H1 (cell line): ENCODE measurements at regions not wholly inside any gene's neighbourhood (a gene's known extent, or its start where the extent isn't known, plus 50 kb on each side); places are given as distances from the start of the nearest gene placed in this dataset.

Source experiments
- CTCF ChIA-PET: fragments of 300-600 bp; sonication (Branson Sonifier 250); formaldehyde crosslinking; loops from one replicate; lab custom pipeline; 2021; ENCODE audit not compliant: partially characterized antibody; lab: Charles Lee
- POLR2A ChIA-PET: fragments of 300-600 bp; sonication (Branson Sonifier 250); formaldehyde crosslinking; loops from one replicate; lab custom pipeline; 2021; ENCODE audit warnings: inconsistent platforms; ENCODE audit not compliant: partially characterized antibody; lab: Charles Lee
- DNase-seq, 2 experiments: peaks; one replicate each; pipeline versions ENCODE4 v3.0.0 to v3.0.0-alpha.2; 2010 to 2022; ENCODE audit warnings: low spot score in 2 of 2, low read depth in 1 of 2, mixed read lengths in 1 of 2
- FAIRE-seq: peaks from 2 replicates; lab custom pipeline; 2011; peaks lifted over from hg19 to GRCh38; lab: Jason Lieb, UNC
- H2AFZ ChIP-seq: 2 replicates; pipeline ENCODE4 v1.8.1; 2012; ENCODE audit warnings: low read length, inconsistent platforms
- H2AK5ac ChIP-seq: 2 replicates; pipeline ENCODE4 v1.6.1; 2013; ENCODE audit warnings: low read depth, low read length
- H2BK120ac ChIP-seq: replicated peaks from 2 replicates; pipeline ENCODE3; 2013; ENCODE audit warnings: low read depth, low read length, inconsistent platforms
- H2BK12ac ChIP-seq: 2 replicates; pipeline ENCODE4 v1.6.1; 2013; ENCODE audit warnings: low read depth, low read length
- H2BK15ac ChIP-seq: 2 replicates; pipeline ENCODE4 v1.6.1; 2013; ENCODE audit warnings: low read length
- H2BK20ac ChIP-seq: 2 replicates; pipeline ENCODE4 v1.6.1; 2013; ENCODE audit warnings: low read length
- H2BK5ac ChIP-seq: 2 replicates; pipeline ENCODE4 v1.6.1; 2013; ENCODE audit warnings: low read depth, low read length
- H3K14ac ChIP-seq: 2 replicates; pipeline ENCODE4 v1.6.1; 2013; ENCODE audit warnings: inconsistent platforms; ENCODE audit not compliant: insufficient read length
- H3K18ac ChIP-seq: 2 replicates; pipeline ENCODE4 v1.6.1; 2013; ENCODE audit warnings: low read length; ENCODE audit errors: extremely low read depth
- H3K23ac ChIP-seq: 2 replicates; pipeline ENCODE4 v1.6.1; 2013; ENCODE audit warnings: inconsistent platforms; ENCODE audit not compliant: insufficient read length
- H3K23me2 ChIP-seq: 2 replicates; pipeline ENCODE4 v1.6.1; 2013; ENCODE audit warnings: low read depth, low read length
- H3K27ac ChIP-seq: 2 replicates; pipeline ENCODE4 v1.6.1; 2011; ENCODE audit warnings: low read depth, low read length, inconsistent platforms
- H3K27me3 ChIP-seq, 4 experiments: replicated peaks in 1 of 4; 1 replicate in 1 of 4; 2 replicates in 3 of 4; pipeline versions ENCODE4 v1.6.1 to v1.8.1; 2011 to 2013; ENCODE audit warnings: low read length in 3 of 4, mild to moderate bottlenecking in 3 of 4, inconsistent platforms in 2 of 4, mixed read lengths in 2 of 4, moderate library complexity in 1 of 4; ENCODE audit not compliant: control insufficient read depth in 3 of 4, insufficient read depth in 3 of 4; ENCODE audit errors: extremely low read depth in 1 of 4
- H3K36me3 ChIP-seq, 4 experiments: 2 replicates each; pipeline versions ENCODE4 v1.6.1 to v1.8.1; 2011 to 2013; ENCODE audit warnings: mild to moderate bottlenecking in 4 of 4, low read length in 3 of 4, moderate library complexity in 2 of 4, control low read depth in 1 of 4, inconsistent platforms in 1 of 4; ENCODE audit not compliant: insufficient read depth in 4 of 4, control insufficient read depth in 2 of 4
- H3K4ac ChIP-seq: replicated peaks from 2 replicates; pipeline ENCODE3; 2013; ENCODE audit warnings: low read length, low read depth, mixed read lengths, inconsistent platforms; ENCODE audit not compliant: insufficient read length
- H3K4me1 ChIP-seq, 4 experiments: replicated peaks in 1 of 4; 1 replicate in 1 of 4; 2 replicates in 3 of 4; pipeline versions ENCODE4 v1.6.1 to v1.8.1; 2011 to 2013; ENCODE audit warnings: low read length in 3 of 4, inconsistent platforms in 2 of 4, mixed read lengths in 1 of 4; ENCODE audit not compliant: insufficient read depth in 4 of 4, control insufficient read depth in 3 of 4
- H3K4me2 ChIP-seq, 2 experiments: 2 replicates each; pipeline versions ENCODE4 v1.6.1 to v1.8.1; 2011 to 2013; ENCODE audit warnings: low read depth in 2 of 2, low read length in 2 of 2, control low read depth in 1 of 2, inconsistent platforms in 1 of 2, mild to moderate bottlenecking in 1 of 2; ENCODE audit not compliant: insufficient read depth in 1 of 2
- H3K4me3 ChIP-seq, 4 experiments: fragments of 200-600, 300-600 bp in 1 of 4; sonication (generic), shearing (Covaris generic), sonication (Bioruptor Twin) in 1 of 4; 2 replicates each; pipeline versions ENCODE4 v1.5.1 to v1.8.1; 2011 to 2016; ENCODE audit warnings: low read length in 4 of 4, low read depth in 3 of 4, control low read depth in 2 of 4, inconsistent platforms in 2 of 4, mild to moderate bottlenecking in 2 of 4, mixed read lengths in 1 of 4, moderate library complexity in 1 of 4; ENCODE audit not compliant: insufficient read depth in 2 of 4; ENCODE audit errors: extremely low read depth in 1 of 4
- H3K56ac ChIP-seq: replicated peaks from 2 replicates; pipeline ENCODE3; 2013; ENCODE audit warnings: low read depth, mild to moderate bottlenecking, mixed read lengths, low read length, inconsistent platforms; ENCODE audit not compliant: insufficient read length
- H3K79me1 ChIP-seq: 2 replicates; pipeline ENCODE4 v1.6.1; 2013; ENCODE audit warnings: low read depth, low read length, control low read depth
- H3K79me2 ChIP-seq, 2 experiments: 2 replicates each; pipeline versions ENCODE4 v1.6.1 to v1.8.1; 2012 to 2013; ENCODE audit warnings: low read length in 2 of 2, mild to moderate bottlenecking in 2 of 2, inconsistent platforms in 1 of 2; ENCODE audit not compliant: insufficient read depth in 2 of 2, control insufficient read depth in 1 of 2
- H3K9ac ChIP-seq, 4 experiments: replicated peaks in 1 of 4; 1 replicate in 1 of 4; 2 replicates in 3 of 4; pipeline versions ENCODE4 v1.6.1 to v1.8.1; 2011 to 2013; ENCODE audit warnings: low read depth in 3 of 4, low read length in 3 of 4, control low read depth in 2 of 4, mild to moderate bottlenecking in 2 of 4, moderate library complexity in 2 of 4, inconsistent platforms in 1 of 4; ENCODE audit errors: extremely low read depth in 1 of 4
- H3K9me3 ChIP-seq, 2 experiments: 2 replicates each; pipeline versions ENCODE4 v1.6.1 to v1.8.1; 2012 to 2013; ENCODE audit warnings: mild to moderate bottlenecking in 2 of 2, moderate library complexity in 2 of 2, control low read depth in 1 of 2, inconsistent platforms in 1 of 2, low read depth in 1 of 2, low read length in 1 of 2, mixed read lengths in 1 of 2; ENCODE audit not compliant: insufficient read depth in 2 of 2
- H4K20me1 ChIP-seq, 2 experiments: replicated peaks in 1 of 2; 2 replicates each; pipeline versions ENCODE3 to v1.8.1; 2011 to 2013; ENCODE audit warnings: inconsistent platforms in 2 of 2, low read length in 2 of 2, mild to moderate bottlenecking in 1 of 2; ENCODE audit not compliant: insufficient read depth in 2 of 2, control insufficient read depth in 1 of 2
- H4K5ac ChIP-seq: 2 replicates; pipeline ENCODE4 v1.6.1; 2013; ENCODE audit warnings: low read length, low read depth, mixed read lengths, inconsistent platforms; ENCODE audit not compliant: insufficient read length
- H4K8ac ChIP-seq: 2 replicates; pipeline ENCODE4 v1.8.0; 2013; ENCODE audit warnings: mild to moderate bottlenecking, moderate library complexity, low read length, inconsistent platforms; ENCODE audit not compliant: insufficient read depth; ENCODE audit errors: extremely low read depth
- H4K91ac ChIP-seq: replicated peaks from 2 replicates; pipeline ENCODE3; 2013; ENCODE audit warnings: low read length, mixed read lengths, inconsistent platforms; ENCODE audit not compliant: insufficient read length
- GTF2F1 ChIP-seq: IDR thresholded peaks from 2 replicates; pipeline ENCODE4 v1.6.1; 2012; ENCODE audit warnings: low read depth, low read length, improper control_type of control experiment, borderline replicate concordance
- KDM5A ChIP-seq: fragments of 200-600 bp; IDR thresholded peaks from 2 replicates; pipeline ENCODE4 v1.7.1; 2012; ENCODE audit warnings: mild to moderate bottlenecking, low read length, inconsistent platforms, mixed read lengths
- RFX5 ChIP-seq: IDR thresholded peaks from 2 replicates; pipeline ENCODE4 v1.6.1; 2011; ENCODE audit warnings: low read depth, low read length, improper control_type of control experiment, borderline replicate concordance
- RXRA ChIP-seq: IDR thresholded peaks from 2 replicates; pipeline ENCODE4 v1.6.1; 2011; ENCODE audit warnings: low read depth, mild to moderate bottlenecking, low read length, moderate library complexity; ENCODE audit not compliant: insufficient read depth
- SIN3A ChIP-seq, 2 experiments: IDR thresholded peaks in 1 of 2; conservative IDR thresholded peaks in 1 of 2; 2 replicates each; pipeline ENCODE4 v1.6.1; 2011 to 2012; ENCODE audit warnings: low read length in 2 of 2, improper control_type of control experiment in 1 of 2, low read depth in 1 of 2, mild to moderate bottlenecking in 1 of 2
- SIRT6 ChIP-seq: IDR thresholded peaks from one replicate; pipeline ENCODE4 v1.7.1; 2012; ENCODE audit warnings: low read length, inconsistent platforms
- SRF ChIP-seq: IDR thresholded peaks from 2 replicates; pipeline ENCODE4 v1.6.1; 2011; ENCODE audit warnings: mild to moderate bottlenecking, low read depth, low read length, moderate library complexity
- WGBS, 2 experiments: shearing (Covaris generic) in 1 of 2; methylation state at CpG; one replicate each; pipeline versions ENCODE4 v1.1.6 to v1.1.7; 2013 to 2015; ENCODE audit warnings: low lambda C conversion rate in 2 of 2, mixed read lengths in 2 of 2, inconsistent platforms in 1 of 2, low coverage in 1 of 2, missing lambda C conversion rate in 1 of 2; ENCODE audit not compliant: insufficient replicate concordance in 2 of 2, insufficient coverage in 1 of 2, insufficient read length in 1 of 2; ENCODE audit errors: extremely low coverage in 1 of 2, missing lambda C conversion rate in 1 of 2; 5-methylcytosine and 5-hydroxymethylcytosine counted together

GRCh38 chr18:23340661-23341060 lies 112.4 kb upstream of the RIOK3 start (continued):
- no peak for TF ChIP-seq SRF

- DNase-seq (no peak), FAIRE-seq (no peak)
- Histone ChIP-seq H3K9ac (no peak overlapping the region), H3K4me2 (no peak overlapping the region), H3K56ac (no peak overlapping the region), H3K79me2 (no peaks in the 10 kb centered on the region), H4K8ac (no peak overlapping the region), H4K91ac (no peak overlapping the region), H2BK15ac (no peak overlapping the region), H3K18ac (no peak overlapping the region), H2BK20ac (no peak overlapping the region), H4K5ac (no peak overlapping the region), H3K36me3 (no peaks in the 10 kb centered on the region), H3K4me3 (no peak overlapping the region), H2AK5ac (no peak overlapping the region), H3K23me2 (peaks cover 1% of the 10 kb centered on the region; the same call in 1 of the 2 replicates), H3K4ac (no peak overlapping the region), H2AFZ (no peak overlapping the region), H3K4me1 (no peaks in the 10 kb centered on the region), H3K79me1 (no peaks in the 10 kb centered on the region), H3K23ac (no peak overlapping the region), H3K9me3 (no peaks in the 10 kb centered on the region), H2BK12ac (no peak overlapping the region), H4K20me1 (no peaks in the 10 kb centered on the region), H2BK5ac (no peak overlapping the region), H3K27ac (no peak overlapping the region), H2BK120ac (no peak overlapping the region), H3K27me3 (no peaks in the 10 kb centered on the region), H3K14ac (no peak overlapping the region)
- CTCF ChIA-PET, result no interaction called here
- POLR2A ChIA-PET, result no interaction called here
- no peak for TF ChIP-seq KDM5A
- TF ChIP-seq GTF2F1, result no peak
- no peak for TF ChIP-seq RFX5
- no peak for TF ChIP-seq RXRA
- no peak for TF ChIP-seq SIN3A (conservative IDR thresholded peaks at IDR 0.05 in 1 of 2, IDR thresholded peaks at IDR 0.05 in 1 of 2; ENCODE audit: low read depth in 1 of 2, low read length in 2 of 2)
- TF ChIP-seq SIRT6, result no peak
- 91% methylated on average over 9 of the region's 9 CpGs; no CpG with 5 or more reads in 1 of the 2 experiments for WGBS, 2 experiments
Measured at GRCh38 chr18:23341383-23341782, 111.7 kb upstream of the RIOK3 start.
